KMS-11 (cell line): ENCODE measurements at regions not wholly inside any gene's neighbourhood (a gene's known extent, or its start where the extent isn't known, plus 50 kb on each side); places are given as distances from the start of the nearest gene placed in this dataset.

ENCODE experiments used
- H2AFZ ChIP-seq: fragments of 200-600 bp; sonication (generic); 2 replicates; pipeline ENCODE4 v1.6.1; 2016; ENCODE audit warnings: antibody characterized with exemption, mixed run types, low read depth
- H3K27ac ChIP-seq: fragments of 200-600 bp; sonication (generic); 2 replicates; pipeline ENCODE4 v1.6.1; 2016; ENCODE audit warnings: mild to moderate bottlenecking, mixed run types
- H3K27me3 ChIP-seq: fragments of 200-600 bp; sonication (generic); 2 replicates; pipeline ENCODE4 v1.6.1; 2017; ENCODE audit warnings: mild to moderate bottlenecking, low read depth, mixed run types, moderate library complexity; ENCODE audit not compliant: insufficient read depth
- H3K36me3 ChIP-seq: fragments of 200-600 bp; sonication (generic); 2 replicates; pipeline ENCODE4 v1.6.1; 2017; ENCODE audit warnings: mild to moderate bottlenecking, mixed run types; ENCODE audit not compliant: insufficient read depth
- H3K4me1 ChIP-seq: fragments of 200-600 bp; sonication (generic); 2 replicates; pipeline ENCODE4 v1.6.1; 2016; ENCODE audit warnings: mild to moderate bottlenecking, low read depth, mixed run types; ENCODE audit not compliant: poor library complexity, severe bottlenecking
- H3K4me2 ChIP-seq: fragments of 200-600 bp; sonication (generic); 2 replicates; pipeline ENCODE4 v1.7.0; 2016; ENCODE audit warnings: mild to moderate bottlenecking, mixed run types
- H3K4me3 ChIP-seq: fragments of 200-600 bp; sonication (generic); IDR thresholded peaks from 2 replicates; pipeline ENCODE4 v1.6.1; 2017; ENCODE audit warnings: low read depth, low read length, mixed read lengths; ENCODE audit not compliant: insufficient read depth
- H3K79me2 ChIP-seq: fragments of 200-600 bp; sonication (generic); 2 replicates; pipeline ENCODE4 v1.6.1; 2016; ENCODE audit warnings: low read depth, mixed run types; ENCODE audit not compliant: insufficient read depth
- H3K9ac ChIP-seq: fragments of 200-600 bp; sonication (generic); 2 replicates; pipeline ENCODE4 v1.6.1; 2016; ENCODE audit warnings: mild to moderate bottlenecking, mixed run types
- H4K20me1 ChIP-seq: fragments of 200-600 bp; sonication (generic); 2 replicates; pipeline ENCODE4 v1.6.1; 2016; ENCODE audit warnings: mild to moderate bottlenecking, mixed run types; ENCODE audit not compliant: insufficient read depth
- TF ChIP-seq, protein P1 (sequence below): fragments of 200-600 bp; sonication (generic); conservative IDR thresholded peaks from 2 replicates; pipeline ENCODE4 v1.6.1; 2017; ENCODE audit warnings: low read depth, mild to moderate bottlenecking, antibody characterized with exemption, low read length, moderate library complexity, mixed read lengths

DNA sequence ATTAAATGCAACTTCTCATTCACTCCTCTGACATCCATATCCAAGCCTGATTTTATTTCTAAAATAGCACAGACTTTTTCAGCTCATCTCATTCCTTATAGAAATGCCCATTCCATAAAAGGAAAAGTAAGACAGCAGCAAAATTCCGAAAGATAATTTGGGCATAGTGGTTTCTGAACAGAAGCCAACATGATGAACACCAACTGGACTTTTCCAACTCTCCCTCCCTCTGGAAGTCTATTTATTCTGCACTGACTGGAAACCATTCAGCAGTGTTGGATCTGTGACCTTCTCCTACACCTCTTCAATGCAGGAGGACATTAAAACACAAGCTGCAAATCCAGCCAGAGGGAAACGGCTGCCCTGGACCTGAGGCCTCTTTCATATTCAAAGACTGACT lies 306.2 kb upstream of the NT5E start:
- H3K27me3 ChIP-seq, result no peaks in the 10 kb centered on the region
- H3K9ac ChIP-seq, result no peak overlapping the region
- H3K27ac ChIP-seq, result no peak overlapping the region
- H4K20me1 ChIP-seq, result no peaks in the 10 kb centered on the region
- H3K4me2 ChIP-seq, result no peak overlapping the region
- H2AFZ ChIP-seq, result no peak overlapping the region
- no peaks in the 10 kb centered on the region for H3K4me1 ChIP-seq
- TF ChIP-seq, protein P1, sequence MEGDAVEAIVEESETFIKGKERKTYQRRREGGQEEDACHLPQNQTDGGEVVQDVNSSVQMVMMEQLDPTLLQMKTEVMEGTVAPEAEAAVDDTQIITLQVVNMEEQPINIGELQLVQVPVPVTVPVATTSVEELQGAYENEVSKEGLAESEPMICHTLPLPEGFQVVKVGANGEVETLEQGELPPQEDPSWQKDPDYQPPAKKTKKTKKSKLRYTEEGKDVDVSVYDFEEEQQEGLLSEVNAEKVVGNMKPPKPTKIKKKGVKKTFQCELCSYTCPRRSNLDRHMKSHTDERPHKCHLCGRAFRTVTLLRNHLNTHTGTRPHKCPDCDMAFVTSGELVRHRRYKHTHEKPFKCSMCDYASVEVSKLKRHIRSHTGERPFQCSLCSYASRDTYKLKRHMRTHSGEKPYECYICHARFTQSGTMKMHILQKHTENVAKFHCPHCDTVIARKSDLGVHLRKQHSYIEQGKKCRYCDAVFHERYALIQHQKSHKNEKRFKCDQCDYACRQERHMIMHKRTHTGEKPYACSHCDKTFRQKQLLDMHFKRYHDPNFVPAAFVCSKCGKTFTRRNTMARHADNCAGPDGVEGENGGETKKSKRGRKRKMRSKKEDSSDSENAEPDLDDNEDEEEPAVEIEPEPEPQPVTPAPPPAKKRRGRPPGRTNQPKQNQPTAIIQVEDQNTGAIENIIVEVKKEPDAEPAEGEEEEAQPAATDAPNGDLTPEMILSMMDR, result no peak
- H3K79me2 ChIP-seq, result no peaks in the 10 kb centered on the region
- no peaks in the 10 kb centered on the region for H3K36me3 ChIP-seq
- H3K4me3 ChIP-seq, result no peak overlapping the region

DNA sequence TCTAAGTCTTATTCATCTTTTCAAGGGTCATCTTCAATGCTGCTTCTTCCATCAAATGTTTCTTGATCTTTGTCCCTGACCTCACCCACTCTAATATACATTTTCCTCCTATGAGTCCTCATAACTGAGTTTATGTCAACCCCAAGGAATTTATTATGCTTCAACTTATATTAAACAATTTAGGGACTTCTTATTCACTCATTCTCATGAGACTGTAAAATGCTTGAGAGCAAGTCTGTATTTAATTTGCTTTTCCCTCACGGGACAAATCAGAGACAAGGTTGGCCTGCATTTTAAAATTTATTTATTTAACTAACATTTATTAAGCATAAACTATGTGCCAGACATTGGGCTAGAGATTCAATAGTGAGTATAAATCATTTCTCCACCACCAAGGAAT lies 312.0 kb upstream of the NT5E start:
- Histone ChIP-seq H2AFZ (no peak overlapping the region), H3K4me2 (no peak overlapping the region), H3K36me3 (no peaks in the 10 kb centered on the region)

DNA sequence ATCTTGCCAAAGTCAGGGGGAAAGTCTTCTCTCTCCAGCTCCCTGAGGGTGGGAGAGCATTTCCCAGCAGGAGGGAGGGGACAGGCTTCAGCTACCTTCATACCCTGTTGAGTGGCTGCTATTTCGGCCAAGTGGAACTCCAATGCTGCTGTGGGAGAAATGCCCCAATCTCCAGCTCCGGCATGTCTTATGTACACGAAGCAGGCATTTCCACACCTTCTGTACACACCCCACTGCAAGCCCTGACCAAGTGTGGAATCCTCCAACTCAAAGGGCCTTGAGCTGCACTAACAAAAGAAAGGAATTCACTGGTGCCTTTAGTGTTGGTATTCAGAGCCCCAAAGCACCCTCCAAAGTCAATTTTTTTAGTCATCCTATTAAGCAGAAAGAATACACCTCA lies 313.6 kb upstream of the NT5E start:
- no peak overlapping the region for H3K27ac ChIP-seq
- no peaks in the 10 kb centered on the region for H3K79me2 ChIP-seq
- H4K20me1 ChIP-seq, result no peaks in the 10 kb centered on the region
- no peaks in the 10 kb centered on the region for H3K36me3 ChIP-seq
- H2AFZ ChIP-seq, result no peak overlapping the region
- no peaks in the 10 kb centered on the region for H3K4me1 ChIP-seq
- no peak overlapping the region for H3K4me2 ChIP-seq
- TF ChIP-seq, protein P1, result no peak
- no peak overlapping the region for H3K9ac ChIP-seq
- no peak overlapping the region for H3K4me3 ChIP-seq
- H3K27me3 ChIP-seq, result no peaks in the 10 kb centered on the region

More for the DNA sequence above, 312.0 kb upstream of the NT5E start:
- H3K4me3 ChIP-seq, result no peak overlapping the region
- no peaks in the 10 kb centered on the region for H3K79me2 ChIP-seq
- no peak overlapping the region for H3K9ac ChIP-seq
- no peak overlapping the region for H3K27ac ChIP-seq
- no peaks in the 10 kb centered on the region for H3K4me1 ChIP-seq
- no peaks in the 10 kb centered on the region for H4K20me1 ChIP-seq
- H3K27me3 ChIP-seq, result no peaks in the 10 kb centered on the region
- TF ChIP-seq, protein P1, result no peak

- TF ChIP-seq, protein P1, result no peak
- Histone ChIP-seq H3K36me3 (no peaks in the 10 kb centered on the region), H2AFZ (no peak overlapping the region), H3K27ac (no peak overlapping the region), H3K79me2 (no peaks in the 10 kb centered on the region), H3K4me2 (no peak overlapping the region), H3K27me3 (no peaks in the 10 kb centered on the region), H3K4me3 (no peak overlapping the region), H4K20me1 (no peaks in the 10 kb centered on the region), H3K4me1 (no peaks in the 10 kb centered on the region), H3K9ac (no peak overlapping the region)
These were observed 314.3 kb upstream of the NT5E start for GRCh38 chr6:85135376-85136094.
